ENCODE measurements at regions not wholly inside any gene's neighbourhood (a gene's known extent, or its start where the extent isn't known, plus 50 kb on each side); places are given as distances from the start of the nearest gene placed in this dataset.

DNA sequence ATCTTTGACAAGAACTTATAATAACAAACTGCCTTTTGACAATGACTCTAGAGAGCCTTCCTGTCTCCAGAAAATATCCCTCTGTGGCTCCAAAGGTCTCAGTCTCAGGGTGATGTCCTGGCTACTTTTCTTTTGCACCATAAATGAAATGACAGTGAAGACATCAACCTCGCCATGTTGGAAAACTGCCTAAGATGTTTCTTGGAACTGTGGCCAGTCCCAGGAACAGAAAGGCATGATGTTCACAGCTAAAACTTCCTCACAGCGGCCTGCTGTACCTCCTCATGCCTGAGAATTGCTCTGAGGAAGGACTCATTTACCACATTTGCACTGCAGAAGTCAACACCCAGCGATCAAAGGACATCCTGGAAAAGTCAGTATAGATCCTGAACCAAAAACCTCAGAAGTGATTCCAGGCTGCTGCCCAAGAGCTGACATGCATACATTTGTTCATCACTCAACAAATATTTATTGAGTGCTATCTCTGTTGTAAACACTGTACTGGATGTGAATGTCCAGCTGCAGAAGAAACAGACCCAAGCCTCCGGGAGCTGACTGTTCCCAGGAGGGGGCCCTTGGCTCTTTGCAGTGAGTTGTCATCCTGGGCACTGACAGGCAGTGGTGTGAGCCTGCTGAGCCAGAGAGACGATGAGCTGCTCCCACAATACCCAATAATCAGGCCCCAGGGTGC is 64.3 kb upstream of the ACSL3 start:
- no peak overlapping the region for H2BK15ac ChIP-seq (ENCODE audit: low read depth, low read length)
- peak overlapping the region; percentile 11; the same call in 1 of the 2 replicates for H3K14ac ChIP-seq (replicated peaks; ENCODE audit: low read depth, low read length)
- H3K9me3 ChIP-seq (ENCODE audit: control insufficient read depth, insufficient read depth, low read length): no peaks in the 10 kb centered on the region
- H3K27me3 ChIP-seq (ENCODE audit: control insufficient read depth, insufficient read depth, low read length): no peaks in the 10 kb centered on the region
- no peak overlapping the region for H2AK9ac ChIP-seq (replicated peaks; ENCODE audit: low read depth, low read length, poor library complexity)
- 0 out of 4 replicates have a peak overlapping the region, but pooled peaks of 1 of the 2 experiments have one; percentile 16 for H4K8ac ChIP-seq (ENCODE audit: low read depth in 2 of 2, low read length in 2 of 2)
- ChIA-PET CTCF (interaction anchor here (0.6 to 1.9 kb wide), 11 partner anchors 9 to 112 kb away, joined by 3 to 6 read pairs (median 3); no protein-coding TSS in a partner anchor), POLR2A (ENCODE audit: unreplicated experiment) (interaction anchor here (0.5 to 0.6 kb wide), 2 partner anchors 9 to 136 kb away, joined by 3 read pairs; no protein-coding TSS in a partner anchor)
- H3K18ac ChIP-seq (ENCODE audit: low read depth, low read length): peak overlapping the region; percentile 6; the same call in 1 of the 2 replicates
- H3K36me3 ChIP-seq (ENCODE audit: control insufficient read depth, insufficient read depth, low read length): no peaks in the 10 kb centered on the region
- BruUV-seq (replicated peaks): no TSS peak
- H3K9me1 ChIP-seq (ENCODE audit: insufficient read depth, low read length): peaks cover 2% of the 10 kb centered on the region; the same call in 1 of the 2 replicates
- H2BK20ac ChIP-seq (ENCODE audit: low read depth, low read length): no peak overlapping the region; the same call in 1 of the 2 replicates
- peaks cover 11% of the 10 kb centered on the region for H3K4me1 ChIP-seq (ENCODE audit: control insufficient read depth, insufficient read depth, low read length)
- no peaks in the 10 kb centered on the region for H3K79me1 ChIP-seq (ENCODE audit: low read depth in 1 of 2, low read length in 2 of 2)
- H2BK5ac ChIP-seq (ENCODE audit: low read depth, low read length, poor library complexity, severe bottlenecking): no peak overlapping the region
- WGBS, 2 experiments (ENCODE audit: extremely low coverage in 2 of 2, insufficient read length in 1 of 2): 25% methylated on average over 2 of the region's 5 CpGs; no CpG with 5 or more reads in 1 of the 2 experiments
- peak overlapping the region; percentile 26; the same call in 1 of the 2 replicates for H3K27ac ChIP-seq (ENCODE audit: insufficient read depth, low read length)
- H4K5ac ChIP-seq (ENCODE audit: low read depth, low read length): no peak overlapping the region
- H3K23ac ChIP-seq (ENCODE audit: low read depth, low read length): no peak overlapping the region
- DNase-seq (peak; percentile 53), ATAC-seq (ENCODE audit: low read depth) (peak; percentile 81)
- no peak overlapping the region; the same call in 1 of the 2 replicates for H4K91ac ChIP-seq (ENCODE audit: insufficient read depth, low read depth, low read length)
- H2BK120ac ChIP-seq (ENCODE audit: low read depth, low read length): peak overlapping the region; percentile 29
- H2AFZ ChIP-seq (replicated peaks; ENCODE audit: low read length, poor library complexity): peak overlapping the region; percentile 33
- H2AK5ac ChIP-seq (ENCODE audit: low read depth, low read length): no peak overlapping the region
- H3K4me3 ChIP-seq (ENCODE audit: insufficient read depth, low read depth, low read length): no peak overlapping the region
- no peak overlapping the region for H3K9ac ChIP-seq (ENCODE audit: low read depth, low read length)
- dilution Hi-C loops (cut with HindIII; ENCODE audit: low sequenced_read_pairs, unreplicated experiment) (no loop called here), intact Hi-C loops (cut with micrococcal nuclease) (loop anchor here (1.0 to 2.0 kb wide), 3 partner anchors 88 to 144 kb away; no protein-coding TSS in a partner anchor), in situ Hi-C loops (cut with MboI; ENCODE audit: low sequenced_read_pairs) (no loop called here)
- peak overlapping the region; percentile 25; the same call in 1 of the 2 replicates for H3K4me2 ChIP-seq (ENCODE audit: low read depth, low read length)
- peak overlapping the region; percentile 17; the same call in 1 of the 2 replicates for H3K4ac ChIP-seq (ENCODE audit: low read depth, low read length)
- no peaks in the 10 kb centered on the region for H4K20me1 ChIP-seq (ENCODE audit: insufficient read depth, low read length)
- H3K56ac ChIP-seq (ENCODE audit: extremely low read depth, insufficient read depth, low read length): no peak overlapping the region
- TF ChIP-seq RAD21 (IDR thresholded peaks at IDR 0.05; ENCODE audit: low read length): no peak
- TF ChIP-seq RCOR1 (IDR thresholded peaks at IDR 0.05; ENCODE audit: insufficient replicate concordance, low read length): no peak
- TF ChIP-seq, protein P1, sequence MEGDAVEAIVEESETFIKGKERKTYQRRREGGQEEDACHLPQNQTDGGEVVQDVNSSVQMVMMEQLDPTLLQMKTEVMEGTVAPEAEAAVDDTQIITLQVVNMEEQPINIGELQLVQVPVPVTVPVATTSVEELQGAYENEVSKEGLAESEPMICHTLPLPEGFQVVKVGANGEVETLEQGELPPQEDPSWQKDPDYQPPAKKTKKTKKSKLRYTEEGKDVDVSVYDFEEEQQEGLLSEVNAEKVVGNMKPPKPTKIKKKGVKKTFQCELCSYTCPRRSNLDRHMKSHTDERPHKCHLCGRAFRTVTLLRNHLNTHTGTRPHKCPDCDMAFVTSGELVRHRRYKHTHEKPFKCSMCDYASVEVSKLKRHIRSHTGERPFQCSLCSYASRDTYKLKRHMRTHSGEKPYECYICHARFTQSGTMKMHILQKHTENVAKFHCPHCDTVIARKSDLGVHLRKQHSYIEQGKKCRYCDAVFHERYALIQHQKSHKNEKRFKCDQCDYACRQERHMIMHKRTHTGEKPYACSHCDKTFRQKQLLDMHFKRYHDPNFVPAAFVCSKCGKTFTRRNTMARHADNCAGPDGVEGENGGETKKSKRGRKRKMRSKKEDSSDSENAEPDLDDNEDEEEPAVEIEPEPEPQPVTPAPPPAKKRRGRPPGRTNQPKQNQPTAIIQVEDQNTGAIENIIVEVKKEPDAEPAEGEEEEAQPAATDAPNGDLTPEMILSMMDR (conservative IDR thresholded peaks at IDR 0.05; ENCODE audit: low read depth, low read length): no peak
- no peak for TF ChIP-seq CHD1 (IDR thresholded peaks at IDR 0.05; ENCODE audit: low read depth, low read length)
- TF ChIP-seq NFE2L2 (IDR thresholded peaks at IDR 0.05; ENCODE audit: low read depth, low read length): no peak
- no peak for TF ChIP-seq CEBPB (IDR thresholded peaks at IDR 0.05; ENCODE audit: low read depth, low read length)
- no peak for TF ChIP-seq FOS (IDR thresholded peaks at IDR 0.05; ENCODE audit: low read depth, low read length)
- no peak for TF ChIP-seq RFX5 (IDR thresholded peaks at IDR 0.05; ENCODE audit: low read depth, low read length)
- TF ChIP-seq, protein P2, sequence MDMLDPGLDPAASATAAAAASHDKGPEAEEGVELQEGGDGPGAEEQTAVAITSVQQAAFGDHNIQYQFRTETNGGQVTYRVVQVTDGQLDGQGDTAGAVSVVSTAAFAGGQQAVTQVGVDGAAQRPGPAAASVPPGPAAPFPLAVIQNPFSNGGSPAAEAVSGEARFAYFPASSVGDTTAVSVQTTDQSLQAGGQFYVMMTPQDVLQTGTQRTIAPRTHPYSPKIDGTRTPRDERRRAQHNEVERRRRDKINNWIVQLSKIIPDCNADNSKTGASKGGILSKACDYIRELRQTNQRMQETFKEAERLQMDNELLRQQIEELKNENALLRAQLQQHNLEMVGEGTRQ (IDR thresholded peaks at IDR 0.05; ENCODE audit: low read depth, low read length): no peak
- TF ChIP-seq ELK1 (IDR thresholded peaks at IDR 0.05; ENCODE audit: borderline replicate concordance, low read depth, low read length): no peak
- TF ChIP-seq BHLHE40 (IDR thresholded peaks at IDR 0.05; ENCODE audit: low read depth, low read length): no peak
- no peak for TF ChIP-seq MXI1 (IDR thresholded peaks at IDR 0.05; ENCODE audit: borderline replicate concordance, low read depth, low read length)
- TF ChIP-seq POLR2A (IDR thresholded peaks at IDR 0.05; ENCODE audit: low read depth, low read length): no peak
- no peak for TF ChIP-seq MAFK (IDR thresholded peaks at IDR 0.05; ENCODE audit: low read depth, low read length)

Measured in IMR-90 (cell line).